Renal pelvis (tissue), 1 donor: ENCODE measurements at regions not wholly inside any gene's neighbourhood (a gene's known extent, or its start where the extent isn't known, plus 50 kb on each side); places are given as distances from the start of the nearest gene placed in this dataset.

ENCODE experiments used
- DNase-seq: peaks from one replicate; pipeline ENCODE4 v3.0.0-alpha.2; 2013

GRCh38 chr2:21633015-21633414 lies 509.2 kb downstream of the TDRD15 start:
- DNase-seq = no peak

GRCh38 chr2:21633466-21633865 lies 509.7 kb downstream of the TDRD15 start:
- DNase-seq = no peak

DNA sequence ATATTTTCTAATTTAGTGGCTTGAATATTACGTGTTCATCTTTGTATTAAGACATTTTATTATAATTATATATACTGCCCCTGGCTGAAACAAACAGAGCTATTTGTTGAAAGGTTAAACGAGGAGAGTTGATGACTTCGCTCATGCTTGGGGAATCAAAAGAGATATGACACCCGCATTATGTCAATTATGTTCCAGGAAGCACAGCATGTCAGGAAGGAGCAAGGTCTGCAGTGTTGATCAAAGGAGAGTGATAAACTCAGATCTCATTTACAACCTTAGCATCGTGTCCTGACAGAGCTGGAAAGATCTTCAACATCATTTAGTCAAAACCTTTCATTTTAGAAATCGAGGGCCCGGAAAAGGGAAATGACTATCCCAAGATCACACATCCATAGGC lies 510.1 kb downstream of the TDRD15 start:
- no peak for DNase-seq

DNA sequence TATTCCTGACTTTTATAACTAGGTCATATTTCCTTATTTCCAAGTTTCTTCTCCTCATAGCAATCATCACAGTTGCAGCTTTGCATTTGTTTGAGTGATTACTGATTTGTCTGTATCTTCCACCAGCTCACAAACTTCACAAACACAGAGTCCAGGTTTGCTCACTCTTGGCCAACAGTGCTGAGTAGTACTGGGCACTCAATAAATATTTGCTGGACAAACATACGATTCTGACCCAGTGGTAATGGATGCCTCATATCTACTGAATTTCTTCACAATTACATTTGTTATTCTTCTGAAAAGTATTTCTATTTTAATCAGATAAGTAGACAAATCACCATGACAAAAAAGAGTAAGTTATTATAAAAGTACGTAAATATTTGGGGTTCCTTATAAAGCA lies 516.3 kb downstream of the TDRD15 start:
- no peak for DNase-seq

- DNase-seq = no peak
These were observed 518.9 kb downstream of the TDRD15 start for GRCh38 chr2:21642647-21643046.

DNA sequence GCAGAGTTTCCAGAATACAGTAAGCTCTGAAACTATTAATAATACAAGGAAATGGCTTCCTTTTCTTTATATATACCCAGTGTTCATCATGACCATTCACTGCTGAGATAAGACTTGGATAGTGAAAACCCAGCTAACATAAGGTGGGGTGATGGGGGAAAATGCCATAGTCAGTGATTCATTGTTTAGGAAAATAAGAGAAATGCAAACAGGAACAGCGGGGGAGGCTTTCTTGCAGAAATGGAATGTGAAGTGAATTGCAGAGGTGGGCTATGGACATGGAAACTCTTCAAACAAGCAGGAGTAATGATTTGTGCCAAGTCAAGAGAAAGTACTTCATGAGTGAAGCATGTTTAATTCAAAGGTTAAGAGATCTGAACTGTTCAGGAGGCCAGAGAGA lies 519.4 kb downstream of the TDRD15 start:
- DNase-seq = no peak

GRCh38 chr2:21644266-21644665 lies 520.5 kb downstream of the TDRD15 start:
- no peak for DNase-seq

DNA sequence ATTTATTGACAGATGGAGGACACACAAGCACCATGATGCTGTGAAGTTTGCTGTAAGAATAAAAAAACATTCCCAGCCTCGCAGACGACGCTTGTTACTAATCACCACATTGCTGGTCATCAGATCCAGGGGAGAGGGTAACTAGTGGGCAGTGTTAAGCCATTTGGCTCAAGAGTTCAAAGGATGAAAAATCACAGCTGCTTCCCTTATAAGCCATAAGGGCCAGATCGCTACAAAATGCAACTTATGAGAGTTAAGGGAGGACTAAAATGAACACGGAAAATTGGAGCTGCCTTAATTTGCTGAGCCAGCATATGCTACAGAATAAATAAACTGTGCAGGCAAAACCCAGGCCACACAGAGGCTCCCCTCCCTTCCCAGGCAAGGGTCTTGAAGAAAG lies 522.6 kb downstream of the TDRD15 start:
- DNase-seq = no peak

DNA sequence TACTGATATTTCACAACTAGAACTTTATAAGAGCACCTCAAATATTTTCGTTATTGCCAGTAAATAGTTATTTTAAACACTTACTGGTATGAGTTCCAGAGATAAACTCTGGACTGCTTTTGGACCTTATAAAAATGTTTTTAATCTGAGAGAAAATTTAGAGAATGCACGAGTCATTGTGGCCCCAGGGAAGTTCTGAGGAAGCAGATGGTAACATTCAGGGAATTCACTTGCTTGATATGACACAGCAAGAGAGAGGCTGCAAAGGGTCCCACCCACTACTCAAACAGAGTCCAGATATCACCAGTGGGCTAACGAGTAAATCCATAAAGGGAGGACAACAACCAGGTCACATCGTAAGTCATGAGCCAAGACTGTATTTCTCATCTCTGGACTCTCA lies 526.8 kb downstream of the TDRD15 start:
- no peak for DNase-seq

- DNase-seq = no peak
These were observed 531.4 kb downstream of the TDRD15 start for GRCh38 chr2:21655136-21655535.

- no peak for DNase-seq
These were observed 532.7 kb downstream of the TDRD15 start for GRCh38 chr2:21656330-21657075.

DNA sequence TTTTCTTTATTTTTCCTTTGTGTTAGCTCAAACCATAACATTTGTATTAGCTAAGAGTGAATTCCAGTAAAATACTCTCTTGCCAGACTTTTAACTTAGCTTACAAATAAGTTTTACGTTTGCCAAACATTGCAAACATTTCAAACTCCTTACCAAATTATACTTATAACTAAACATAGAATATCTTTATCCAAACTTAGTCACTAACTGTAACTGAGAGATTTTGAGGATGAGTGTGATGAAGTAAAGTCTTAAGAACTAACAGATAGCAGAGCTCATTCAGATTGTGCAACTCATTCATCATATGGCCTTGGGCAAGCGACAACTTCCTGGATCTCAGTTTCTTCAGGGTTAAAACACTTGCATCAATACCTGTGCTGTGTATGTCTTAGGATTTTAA lies 533.7 kb downstream of the TDRD15 start:
- no peak for DNase-seq

DNA sequence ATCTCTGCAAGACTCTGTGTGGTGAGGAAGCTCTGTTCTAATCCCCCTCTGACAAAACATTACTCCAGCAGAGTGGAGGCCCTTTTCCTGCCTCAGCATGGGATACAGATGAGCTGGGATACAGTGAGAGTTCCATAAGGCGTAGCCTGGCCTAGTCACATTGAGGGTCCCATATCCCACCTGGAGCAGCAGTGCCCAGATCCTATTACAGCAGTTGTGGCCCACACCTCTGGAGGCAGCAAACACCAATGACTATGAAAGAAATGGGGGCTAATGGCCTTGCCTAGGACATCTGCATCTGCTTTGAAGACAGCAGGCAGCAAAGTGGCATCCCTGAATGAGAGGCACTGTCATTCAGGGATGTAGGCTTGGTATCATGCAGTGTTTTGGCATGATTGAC lies 534.5 kb downstream of the TDRD15 start:
- DNase-seq = no peak

DNA sequence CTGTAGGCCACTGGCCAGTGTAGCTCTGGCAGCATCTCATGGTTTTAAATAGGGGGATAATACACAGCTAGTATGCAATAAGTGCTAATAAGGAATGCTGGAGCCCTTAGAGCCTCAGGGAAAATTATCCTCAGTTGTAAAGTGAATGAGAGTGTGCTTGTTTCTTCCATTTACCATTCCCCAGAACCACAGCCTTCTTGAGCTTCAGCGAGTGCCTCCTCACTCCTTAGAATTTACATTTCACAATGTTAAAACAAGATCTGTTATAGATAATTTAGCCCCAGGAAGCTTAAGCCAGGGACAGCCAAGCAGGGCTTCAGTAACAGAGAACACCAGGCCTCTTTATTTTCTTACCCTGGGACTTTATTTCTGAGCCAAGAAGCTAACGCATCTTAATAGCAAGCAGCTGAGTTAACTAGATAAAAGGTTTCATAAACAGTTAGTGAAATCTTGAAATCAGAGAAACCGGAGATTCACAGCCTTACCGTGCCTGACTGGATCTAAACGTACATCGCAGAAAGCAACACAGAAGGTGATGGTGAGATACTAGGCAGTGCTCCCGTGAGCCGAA lies 535.2 kb downstream of the TDRD15 start:
- no peak for DNase-seq

- DNase-seq = no peak
These were observed 540.3 kb downstream of the TDRD15 start for GRCh38 chr2:21664083-21664482.

DNA sequence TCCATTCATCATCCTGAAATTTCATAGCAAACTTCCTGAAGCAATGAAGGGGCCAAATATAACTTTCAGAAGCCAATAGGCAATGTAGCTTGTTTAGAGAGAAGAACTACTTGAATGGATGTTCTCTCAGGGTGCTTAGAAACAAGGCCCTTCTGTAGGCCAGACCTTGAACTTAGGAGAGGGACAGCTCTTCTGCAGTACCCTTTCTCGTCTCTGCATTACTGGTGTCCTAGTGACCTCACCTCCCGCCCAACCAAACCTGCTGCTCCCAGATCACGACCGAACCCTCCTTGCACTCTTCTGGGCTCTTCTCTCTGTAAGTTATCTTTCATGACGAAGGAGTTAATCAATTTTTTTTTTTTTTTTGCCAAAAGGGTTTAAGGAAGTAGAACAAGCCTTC lies 543.9 kb downstream of the TDRD15 start:
- no peak for DNase-seq

DNA sequence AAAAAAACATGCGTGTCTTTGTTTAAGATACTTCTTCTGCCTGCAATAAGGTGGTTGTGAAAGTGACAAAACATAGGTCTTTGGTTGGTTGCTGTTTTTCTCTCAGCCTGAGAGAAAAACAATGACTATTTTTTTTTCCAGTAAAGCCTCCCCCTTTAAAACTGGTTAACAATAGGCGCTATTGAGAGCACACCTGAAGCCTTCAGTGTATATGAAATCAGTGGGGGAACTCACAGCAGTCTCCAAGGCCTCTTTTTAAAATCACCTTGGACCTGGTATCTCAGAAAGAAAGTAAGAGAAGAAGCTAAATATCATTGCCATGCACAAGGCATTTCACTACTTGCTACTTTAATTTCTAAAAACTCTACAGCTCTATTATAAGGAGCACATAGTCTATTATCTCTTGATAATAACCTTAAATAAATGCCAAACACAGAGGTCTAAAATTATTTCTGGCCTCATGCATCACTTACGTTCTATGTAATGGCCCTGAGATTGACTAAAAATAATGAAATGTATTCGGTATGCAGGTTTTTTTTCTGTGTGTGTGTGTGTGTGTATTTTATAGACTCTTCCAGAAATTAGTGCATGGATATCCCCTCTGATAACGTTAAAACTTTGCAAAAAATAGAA lies 544.4 kb downstream of the TDRD15 start:
- DNase-seq = no peak

- no peak for DNase-seq
These were observed 552.3 kb downstream of the TDRD15 start for GRCh38 chr2:21676041-21676440.

- DNase-seq = no peak
These were observed 552.9 kb downstream of the TDRD15 start for GRCh38 chr2:21676676-21677075.

DNA sequence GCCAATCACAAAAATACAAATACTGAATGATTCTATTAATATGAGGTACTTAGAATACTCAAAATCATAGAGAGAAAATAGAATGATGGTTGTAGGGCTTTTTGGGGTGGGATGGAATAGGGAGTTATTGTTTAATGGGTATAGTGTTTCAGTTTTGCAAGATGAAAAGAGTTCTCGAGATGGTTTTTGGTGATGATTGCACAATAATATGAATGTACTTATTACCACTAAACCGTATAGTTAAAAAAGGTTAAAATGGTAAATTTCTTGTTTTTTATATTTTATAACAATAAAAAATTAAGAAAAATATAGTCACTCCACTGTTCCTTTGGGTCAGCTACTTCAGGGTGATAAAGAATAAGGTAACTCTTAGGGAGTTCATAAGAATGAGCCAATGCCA lies 560.1 kb downstream of the TDRD15 start:
- no peak for DNase-seq

DNA sequence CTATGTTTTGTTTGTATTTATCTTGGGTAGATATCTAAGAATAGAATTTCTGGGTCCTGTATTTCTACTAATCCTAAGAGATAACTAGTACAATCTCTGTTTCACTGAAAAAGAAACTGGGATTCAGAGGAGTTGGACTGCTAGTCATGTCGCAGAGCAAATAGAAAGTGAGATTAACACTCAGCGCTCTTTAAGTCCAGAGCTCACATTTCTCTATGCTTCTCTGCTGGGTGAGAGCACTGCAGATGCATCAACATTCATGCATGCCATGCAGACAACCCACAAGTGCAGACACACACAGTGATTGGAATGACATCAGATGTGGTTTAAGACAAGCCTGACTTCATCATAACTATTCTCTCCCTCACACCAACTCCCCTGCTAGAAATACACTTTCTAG lies 563.8 kb downstream of the TDRD15 start:
- no peak for DNase-seq

- DNase-seq = no peak
These were observed 566.2 kb downstream of the TDRD15 start for GRCh38 chr2:21690005-21690404.

- peak; percentile 41 for DNase-seq
These were observed 569.3 kb downstream of the TDRD15 start for GRCh38 chr2:21693081-21693480.
